ENCODE measurements at regions not wholly inside any gene's neighbourhood (a gene's known extent, or its start where the extent isn't known, plus 50 kb on each side); places are given as distances from the start of the nearest gene placed in this dataset.

- Histone ChIP-seq H3K36me3 (ENCODE audit: control insufficient read depth, insufficient read depth, low read length) (no peaks in the 10 kb centered on the region), H4K8ac (ENCODE audit: low read depth in 2 of 2, low read length in 2 of 2) (no peak overlapping the region), H3K27me3 (ENCODE audit: control insufficient read depth, insufficient read depth, low read length) (no peaks in the 10 kb centered on the region), H2BK5ac (ENCODE audit: low read depth, low read length, poor library complexity, severe bottlenecking) (no peak overlapping the region), H2AK5ac (ENCODE audit: low read depth, low read length) (no peak overlapping the region), H3K23ac (ENCODE audit: low read depth, low read length) (no peak overlapping the region), H3K14ac (replicated peaks; ENCODE audit: low read depth, low read length) (no peak overlapping the region), H2BK120ac (ENCODE audit: low read depth, low read length) (no peak overlapping the region), H4K91ac (ENCODE audit: insufficient read depth, low read depth, low read length) (no peak overlapping the region), H3K4me3 (ENCODE audit: insufficient read depth, low read depth, low read length) (no peak overlapping the region), H2AK9ac (replicated peaks; ENCODE audit: low read depth, low read length, poor library complexity) (no peak overlapping the region), H2BK20ac (ENCODE audit: low read depth, low read length) (no peak overlapping the region), H3K79me1 (ENCODE audit: low read depth in 1 of 2, low read length in 2 of 2) (no peaks in the 10 kb centered on the region), H3K4me2 (ENCODE audit: low read depth, low read length) (no peak overlapping the region), H3K56ac (ENCODE audit: extremely low read depth, insufficient read depth, low read length) (no peak overlapping the region), H4K5ac (ENCODE audit: low read depth, low read length) (no peak overlapping the region), H2AFZ (replicated peaks; ENCODE audit: low read length, poor library complexity) (no peak overlapping the region), H3K4me1 (ENCODE audit: control insufficient read depth, insufficient read depth, low read length) (no peaks in the 10 kb centered on the region), H4K20me1 (ENCODE audit: insufficient read depth, low read length) (no peaks in the 10 kb centered on the region), H3K9me3 (ENCODE audit: control insufficient read depth, insufficient read depth, low read length) (peaks cover 6% of the 10 kb centered on the region; the same call in 1 of the 2 replicates), H3K9ac (ENCODE audit: low read depth, low read length) (no peak overlapping the region), H3K18ac (ENCODE audit: low read depth, low read length) (no peak overlapping the region), H3K4ac (ENCODE audit: low read depth, low read length) (no peak overlapping the region), H3K27ac (ENCODE audit: insufficient read depth, low read length) (no peak overlapping the region), H2BK15ac (ENCODE audit: low read depth, low read length) (no peak overlapping the region), H3K9me1 (ENCODE audit: insufficient read depth, low read length) (no peaks in the 10 kb centered on the region)
- 30% methylated on average over 2 of the region's 6 CpGs; no CpG with 5 or more reads in 1 of the 2 experiments for WGBS, 2 experiments (ENCODE audit: extremely low coverage in 2 of 2, insufficient read length in 1 of 2)
- DNase-seq (no peak), ATAC-seq (ENCODE audit: low read depth) (no peak)
- in situ Hi-C loops (cut with MboI; ENCODE audit: low sequenced_read_pairs), result no loop called here
- ChIA-PET CTCF (interaction anchor here (0.6 kb wide), 1 partner anchor 810 kb away, joined by 3 read pairs; no protein-coding TSS in a partner anchor), POLR2A (ENCODE audit: unreplicated experiment) (no interaction called here)
- no TSS peak for BruUV-seq (replicated peaks)
- intact Hi-C loops (cut with micrococcal nuclease), result no loop called here
- dilution Hi-C loops (cut with HindIII; ENCODE audit: low sequenced_read_pairs, unreplicated experiment), result no loop called here
- TF ChIP-seq MAZ (IDR thresholded peaks at IDR 0.05; ENCODE audit: borderline replicate concordance, low read depth, low read length), result no peak
- no peak for TF ChIP-seq USF2 (IDR thresholded peaks at IDR 0.05; ENCODE audit: low read depth, low read length)
- no peak for TF ChIP-seq CTCF (conservative IDR thresholded peaks at IDR 0.05; ENCODE audit: low read depth, low read length)
- no peak for TF ChIP-seq CHD1 (IDR thresholded peaks at IDR 0.05; ENCODE audit: low read depth, low read length)
- TF ChIP-seq BHLHE40 (IDR thresholded peaks at IDR 0.05; ENCODE audit: low read depth, low read length), result no peak
- TF ChIP-seq CEBPB (IDR thresholded peaks at IDR 0.05; ENCODE audit: low read depth, low read length), result no peak
- TF ChIP-seq FOS (IDR thresholded peaks at IDR 0.05; ENCODE audit: low read depth, low read length), result no peak
- TF ChIP-seq MXI1 (IDR thresholded peaks at IDR 0.05; ENCODE audit: borderline replicate concordance, low read depth, low read length), result no peak
- TF ChIP-seq SMC3 (IDR thresholded peaks at IDR 0.05; ENCODE audit: low read depth, low read length), result no peak
- TF ChIP-seq ELK1 (IDR thresholded peaks at IDR 0.05; ENCODE audit: borderline replicate concordance, low read depth, low read length), result no peak
- no peak for TF ChIP-seq MAFK (IDR thresholded peaks at IDR 0.05; ENCODE audit: low read depth, low read length)
- no peak for TF ChIP-seq RCOR1 (IDR thresholded peaks at IDR 0.05; ENCODE audit: insufficient replicate concordance, low read length)
- TF ChIP-seq POLR2A (IDR thresholded peaks at IDR 0.05; ENCODE audit: low read depth, low read length), result no peak
- TF ChIP-seq NFE2L2 (IDR thresholded peaks at IDR 0.05; ENCODE audit: low read depth, low read length), result no peak
- TF ChIP-seq RFX5 (IDR thresholded peaks at IDR 0.05; ENCODE audit: low read depth, low read length), result no peak
- no peak for TF ChIP-seq RAD21 (IDR thresholded peaks at IDR 0.05; ENCODE audit: low read length)
Measured at GRCh38 chr3:137242836-137243400, 285.1 kb downstream of the IL20RB start.
